NCI-H1694 (cell line): ENCODE measurements at regions not wholly inside any gene's neighbourhood (a gene's known extent, or its start where the extent isn't known, plus 50 kb on each side); places are given as distances from the start of the nearest gene placed in this dataset.

Experiments
- DNase-seq: peaks from one replicate; lab custom pipeline; 2025; lab: John Stamatoyannopoulos, UW

DNA sequence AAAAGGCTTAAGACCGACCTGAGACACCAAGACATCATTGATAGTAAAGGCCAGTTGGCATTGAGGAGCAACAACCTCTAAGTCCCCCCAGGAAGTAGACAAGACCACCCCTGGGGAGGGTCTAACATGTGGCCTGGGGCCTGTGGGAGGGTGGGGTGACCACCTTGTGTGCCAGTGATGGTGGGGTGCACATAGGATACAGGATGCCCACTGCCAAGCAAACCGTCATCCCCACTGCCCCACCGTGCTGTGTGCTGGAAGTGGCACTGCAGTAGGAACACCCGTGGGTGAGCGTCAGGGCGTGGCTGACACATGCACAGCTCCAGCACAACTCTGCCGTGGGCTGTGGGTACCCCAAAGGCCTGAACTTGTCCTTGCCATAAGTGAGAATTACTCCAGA, 84.3 kb upstream of the LGALSL start:
- DNase-seq: no peak

DNA sequence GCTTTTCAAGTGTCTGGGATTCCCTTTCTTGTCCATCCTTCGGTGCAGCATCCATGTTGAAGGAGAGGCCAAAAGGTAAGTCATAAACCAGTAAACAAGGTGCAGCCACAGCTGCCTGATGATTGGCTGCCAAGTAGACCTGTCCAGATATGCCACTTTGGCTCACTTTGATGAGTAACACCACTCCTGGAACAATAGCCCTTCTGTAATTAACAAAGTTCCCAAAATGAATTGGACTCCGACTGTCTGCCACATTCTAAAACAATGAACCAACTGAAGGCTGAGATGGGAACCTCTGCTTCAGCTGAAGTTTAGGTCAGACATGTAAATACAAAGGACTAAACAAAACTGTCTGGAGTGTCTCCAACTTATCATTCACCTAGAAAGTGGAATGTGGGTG, 82.2 kb upstream of the LGALSL start:
- DNase-seq: no peak

DNA sequence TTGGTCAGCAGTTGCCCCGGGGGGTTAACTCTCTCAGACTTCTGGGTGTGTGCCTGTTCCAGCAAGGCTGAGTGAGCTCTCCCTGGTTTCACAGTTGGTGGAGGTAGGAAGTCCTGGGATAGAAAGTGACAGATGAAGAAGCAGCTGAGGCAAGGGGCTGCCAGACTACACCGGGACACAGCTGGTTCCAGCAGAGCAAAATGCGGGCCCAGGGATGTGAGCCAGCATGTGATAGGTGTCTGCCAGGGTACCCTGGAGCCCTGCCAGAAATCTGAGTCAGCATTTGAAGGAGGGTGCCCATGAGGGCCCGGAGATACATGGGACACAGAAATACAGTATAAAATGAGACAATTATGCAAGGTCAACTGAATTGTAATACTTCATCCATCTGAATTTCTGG, 79.3 kb upstream of the LGALSL start:
- DNase-seq: no peak

DNA sequence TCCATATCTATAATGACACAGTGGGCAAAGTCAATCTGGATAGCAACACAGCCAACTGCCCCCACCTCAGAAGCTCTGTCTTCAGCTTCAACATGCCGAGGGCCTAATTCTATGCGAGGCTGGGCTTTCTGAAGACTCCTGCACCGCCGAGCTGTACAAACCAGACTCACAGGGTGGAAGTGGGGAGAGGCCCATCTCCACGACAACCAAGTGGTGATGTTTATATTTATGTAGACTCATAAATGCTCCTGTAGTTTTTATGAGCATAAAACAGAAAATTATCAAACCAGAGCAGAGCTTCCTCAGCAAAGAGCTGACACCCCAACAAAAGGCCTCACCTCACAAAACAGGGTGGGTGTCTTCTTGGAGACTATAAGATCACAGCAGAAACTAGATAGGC, 77.0 kb upstream of the LGALSL start:
- no peak for DNase-seq

DNA sequence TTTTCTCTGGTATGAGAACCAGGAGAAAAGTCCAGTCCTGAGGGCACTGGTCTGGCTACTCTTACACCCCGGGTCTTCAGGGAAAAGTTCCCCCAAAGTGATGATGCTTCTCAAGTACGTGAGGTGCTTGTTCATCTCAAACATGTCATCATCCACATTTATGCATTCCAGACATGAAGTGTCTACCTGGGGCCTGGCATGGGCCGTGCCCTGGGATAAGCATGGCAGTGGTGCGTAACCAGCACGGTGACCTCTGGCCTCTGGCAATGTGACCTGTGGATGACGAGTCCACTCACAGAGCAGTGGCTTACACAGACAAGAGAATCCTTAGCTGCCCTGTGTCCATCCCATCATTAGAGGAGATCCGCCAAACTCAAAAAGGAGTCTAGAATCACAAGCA, 74.8 kb upstream of the LGALSL start:
- DNase-seq: no peak

DNA sequence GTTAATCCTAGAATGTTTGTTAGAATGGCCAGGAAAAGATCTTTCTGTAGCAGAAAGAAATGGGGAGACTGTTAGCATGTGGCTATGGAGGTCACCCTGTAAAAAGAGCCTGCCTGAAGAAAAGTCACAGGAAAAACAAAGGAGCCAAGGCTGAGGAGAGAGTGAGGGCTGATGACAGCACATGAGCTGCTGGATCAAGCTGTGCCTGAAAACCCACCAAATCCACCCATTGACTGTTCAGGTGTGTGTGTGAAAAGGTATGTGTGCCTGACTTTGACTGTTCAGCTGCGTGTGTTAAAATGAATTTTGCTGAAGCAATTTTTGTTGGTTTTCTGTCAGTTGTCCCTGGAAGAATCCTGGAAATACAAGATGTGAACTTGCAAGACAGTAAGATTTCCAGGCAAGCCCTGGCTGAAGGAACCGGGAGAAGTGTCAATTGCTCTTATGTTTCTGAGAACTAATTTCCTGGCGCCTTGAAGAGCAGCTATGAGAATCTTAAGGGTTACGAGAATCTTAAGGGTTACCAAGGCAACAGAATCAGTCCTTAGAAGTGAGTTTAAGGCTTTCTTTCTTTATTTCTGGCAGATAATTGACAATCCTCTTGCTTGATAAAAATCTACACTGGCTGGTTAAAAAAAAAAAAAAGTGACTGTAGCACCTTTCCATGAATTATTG, 73.0 kb upstream of the LGALSL start:
- DNase-seq: no peak

DNA sequence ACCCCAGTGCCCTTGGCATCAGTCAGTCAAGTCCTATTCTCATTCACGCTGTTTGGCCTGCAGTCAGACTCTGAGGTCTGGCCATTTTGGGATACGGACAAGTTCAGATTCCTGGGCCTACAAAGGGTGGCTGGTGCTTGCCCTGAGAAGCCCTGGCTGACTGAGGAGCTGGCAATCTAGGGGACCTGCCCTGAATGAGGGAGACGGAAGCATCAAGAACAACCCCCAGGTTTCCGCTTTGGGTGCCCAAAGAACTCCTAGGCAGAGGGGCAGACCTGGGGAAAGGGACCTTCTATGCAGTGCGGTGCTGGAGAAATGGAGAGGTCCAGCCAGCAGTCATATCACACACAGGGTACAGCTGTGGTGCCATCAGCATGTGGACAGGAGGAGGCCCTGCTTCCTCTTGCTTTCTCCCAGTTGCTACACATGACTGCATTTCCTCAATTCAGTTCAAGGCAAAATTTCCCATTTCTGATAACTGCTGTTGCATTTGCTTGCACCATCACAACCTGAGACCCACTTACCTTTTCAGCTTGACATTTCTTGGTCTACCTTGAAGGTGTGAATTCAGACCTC, 70.9 kb upstream of the LGALSL start:
- DNase-seq: no peak

DNA sequence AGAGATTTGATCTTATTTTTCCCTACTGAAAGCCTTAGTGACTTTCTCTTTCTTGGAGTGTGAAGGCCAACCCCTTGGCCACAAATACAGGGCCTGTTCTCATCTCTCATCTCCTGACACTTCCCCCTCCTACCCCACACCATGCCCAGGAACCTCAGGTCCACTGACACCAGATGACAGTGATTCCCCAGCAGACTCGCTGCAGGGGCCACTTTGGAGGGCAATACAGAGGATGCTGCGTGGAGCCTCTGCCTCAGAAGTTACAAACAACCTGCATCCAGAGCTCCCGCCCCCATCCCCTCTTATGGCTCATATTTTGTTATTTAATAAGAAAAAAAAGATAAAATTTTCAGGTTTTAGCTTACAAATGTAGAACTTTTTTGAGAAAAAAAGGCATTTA, 70.1 kb upstream of the LGALSL start:
- no peak for DNase-seq

DNA sequence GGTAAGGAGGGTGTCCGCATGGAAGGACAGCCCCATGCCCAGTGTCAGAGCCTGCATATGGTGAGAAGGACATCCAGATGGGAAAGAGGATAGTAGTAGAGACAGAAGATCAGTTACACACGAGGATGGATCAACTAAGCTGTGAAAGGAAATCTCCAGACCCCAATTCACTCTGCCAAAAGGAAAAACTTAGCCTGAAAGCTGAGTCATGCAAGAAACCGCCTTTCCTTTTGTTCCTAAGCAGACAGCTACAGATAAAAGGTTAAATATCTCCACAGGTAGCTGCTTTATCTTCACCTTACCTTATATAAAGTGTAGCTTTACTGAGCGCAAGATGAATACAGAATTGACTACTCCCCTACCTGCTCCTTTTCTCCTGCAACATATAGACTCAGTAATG, 67.3 kb upstream of the LGALSL start:
- no peak for DNase-seq

DNA sequence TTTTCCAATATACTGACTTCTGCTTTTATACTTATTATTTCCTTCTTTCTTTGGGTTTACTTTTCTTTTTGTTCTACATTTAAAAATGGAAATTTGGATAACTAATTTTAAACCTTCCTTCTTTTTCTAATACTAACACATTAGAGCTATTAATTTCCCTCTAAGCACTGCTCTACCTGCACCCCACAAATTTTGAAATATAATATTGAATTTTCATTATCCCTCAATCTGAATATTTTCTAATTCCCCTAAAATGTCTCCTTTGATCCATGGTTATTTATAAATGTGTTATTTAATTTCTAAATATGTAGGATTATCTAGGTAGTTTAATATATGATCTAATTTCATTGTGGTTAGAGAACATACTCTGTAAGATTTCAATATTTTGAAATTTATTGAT, 63.4 kb upstream of the LGALSL start:
- DNase-seq: no peak

DNA sequence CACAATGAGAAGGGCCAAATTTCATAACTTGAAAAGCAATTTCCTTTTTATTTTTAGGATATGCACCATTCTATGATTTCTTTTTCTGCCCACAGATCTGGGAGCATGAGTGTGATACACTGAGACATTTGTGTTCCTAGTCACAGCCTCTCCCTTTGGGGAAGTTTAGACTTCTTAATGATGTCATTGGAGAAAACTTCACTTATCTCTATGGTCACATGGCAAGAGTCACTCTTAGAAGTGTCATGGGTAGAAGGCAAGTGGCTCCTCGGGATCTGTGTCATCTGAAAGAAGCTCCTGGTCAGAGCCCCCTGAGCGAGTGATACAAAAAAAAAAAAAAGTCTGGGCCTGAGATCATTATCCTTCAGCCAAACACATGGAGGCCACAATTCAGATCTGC, 62.5 kb upstream of the LGALSL start:
- DNase-seq: no peak

DNA sequence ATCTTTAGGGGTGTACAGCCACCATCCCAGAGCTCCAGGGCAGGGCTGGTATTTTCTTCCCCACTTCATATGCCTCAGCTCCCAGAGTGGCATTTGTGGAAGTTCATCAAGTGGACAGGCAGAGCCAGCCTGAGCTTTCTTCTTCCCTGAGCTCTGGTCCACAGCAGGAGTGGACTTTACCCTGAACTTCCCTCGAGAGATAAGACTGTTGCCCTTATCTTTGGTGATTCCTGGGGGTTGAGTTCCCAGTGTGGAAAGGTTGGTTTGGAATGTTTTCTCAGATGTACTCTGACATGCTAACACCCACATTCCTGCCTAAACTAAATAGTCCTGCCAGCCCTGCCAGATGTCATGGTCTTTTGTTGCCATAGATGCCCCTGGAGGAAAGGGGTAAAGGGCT, 62.0 kb upstream of the LGALSL start:
- DNase-seq: no peak

DNA sequence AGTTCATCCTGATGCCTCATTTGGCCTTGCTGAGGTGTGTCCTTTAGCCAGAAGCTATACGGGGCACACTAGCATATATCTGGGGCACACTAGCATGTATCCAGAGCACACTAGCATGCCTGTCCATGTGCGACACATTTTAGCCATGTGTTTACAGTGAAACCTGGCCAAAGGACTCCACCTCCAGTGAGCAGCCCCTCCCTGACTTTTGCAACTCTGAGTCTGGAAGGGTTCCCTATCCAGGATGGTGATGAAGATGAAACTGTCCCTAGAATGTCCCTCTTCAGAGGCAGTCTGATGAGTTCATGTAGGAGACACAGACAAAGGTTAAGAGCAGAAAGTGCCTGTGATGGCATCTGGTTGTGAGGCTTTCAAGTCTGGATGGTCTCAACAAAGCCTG, 61.4 kb upstream of the LGALSL start:
- no peak for DNase-seq

DNA sequence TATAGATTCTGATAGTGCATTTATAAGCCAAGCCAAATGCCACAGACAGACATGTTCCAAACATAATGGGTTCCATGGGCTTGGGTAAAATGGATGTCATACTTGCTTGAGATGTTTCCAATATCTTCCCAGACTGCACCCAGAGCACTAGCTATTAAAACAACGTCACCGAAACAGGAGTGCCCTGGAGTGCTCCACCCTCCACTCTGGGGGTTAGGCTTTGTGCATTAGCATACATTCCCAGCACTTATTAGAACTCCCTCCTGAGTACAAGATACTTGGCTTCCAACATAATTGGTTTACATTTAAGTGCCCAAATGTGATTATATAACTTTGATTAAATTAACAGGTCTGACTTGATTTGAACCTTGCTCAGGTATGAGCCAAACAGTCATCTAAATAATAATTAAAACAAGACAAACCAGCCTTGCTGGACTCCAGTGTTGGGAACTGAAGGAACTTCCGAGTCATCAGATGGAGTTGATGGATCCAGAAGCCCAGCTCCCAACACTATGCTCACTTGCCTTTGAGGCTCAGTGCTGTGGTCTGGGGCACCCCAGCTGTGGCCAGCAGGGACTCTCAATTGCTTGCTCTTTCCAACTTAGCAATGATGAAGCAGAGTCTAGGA, 60.5 kb upstream of the LGALSL start:
- no peak for DNase-seq

DNA sequence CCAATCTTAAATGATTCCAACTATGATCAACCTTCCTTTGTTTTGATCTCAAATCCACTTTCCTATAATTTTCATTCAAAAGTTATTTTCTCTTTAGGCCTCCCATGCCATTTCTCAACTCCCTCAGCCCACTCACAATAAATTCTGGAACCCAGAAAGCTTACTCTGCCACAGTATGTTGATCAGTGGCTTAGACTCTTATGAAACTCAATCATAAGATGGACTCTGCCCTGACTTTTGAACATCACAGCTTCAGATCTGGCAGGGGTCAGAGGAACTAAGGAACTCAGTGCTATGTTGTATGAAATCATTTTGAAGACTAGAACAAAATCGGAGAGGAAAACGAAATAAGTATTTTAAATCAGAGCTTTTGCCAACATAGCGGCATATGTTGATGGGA, 59.8 kb upstream of the LGALSL start:
- DNase-seq: no peak

DNA sequence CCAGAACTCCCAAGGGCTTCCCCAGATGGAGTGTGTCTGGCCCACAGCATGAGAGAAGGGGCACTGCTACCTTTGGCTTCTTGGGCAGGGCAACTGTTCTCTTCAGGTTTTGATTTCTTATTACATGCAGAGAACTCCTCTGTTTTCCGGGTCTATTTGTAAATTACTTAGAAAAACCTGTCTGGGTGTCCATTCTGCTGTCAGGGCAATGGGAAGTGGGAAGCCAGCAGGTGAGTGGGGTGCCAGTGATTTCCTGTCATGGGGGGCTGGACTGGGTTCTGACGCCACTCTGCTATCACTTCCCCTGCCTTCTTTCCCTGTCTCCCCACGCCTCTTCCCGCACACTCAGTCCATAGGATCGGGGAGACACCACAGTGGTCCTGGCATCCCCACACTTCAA, 58.0 kb upstream of the LGALSL start:
- DNase-seq: no peak

DNA sequence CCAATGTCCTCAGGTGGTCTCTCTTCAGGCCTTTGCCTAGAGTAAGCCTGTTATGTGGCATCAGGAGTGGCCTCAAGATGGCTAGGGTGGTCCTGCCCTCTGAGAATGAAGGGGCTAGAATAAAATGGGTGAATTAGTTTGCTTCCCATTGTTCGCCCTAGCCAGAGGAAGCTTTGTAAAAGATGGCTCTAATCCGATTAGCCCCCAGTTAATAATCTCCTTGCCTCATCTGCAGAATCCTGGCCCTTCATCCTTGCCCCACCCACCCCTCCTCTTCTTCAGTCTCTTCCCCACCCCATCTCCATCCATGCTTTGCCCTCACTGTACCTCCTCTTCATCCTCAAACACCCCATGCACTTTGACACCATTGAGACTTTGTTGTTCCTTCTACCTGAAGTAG, 57.4 kb upstream of the LGALSL start:
- DNase-seq: no peak

DNA sequence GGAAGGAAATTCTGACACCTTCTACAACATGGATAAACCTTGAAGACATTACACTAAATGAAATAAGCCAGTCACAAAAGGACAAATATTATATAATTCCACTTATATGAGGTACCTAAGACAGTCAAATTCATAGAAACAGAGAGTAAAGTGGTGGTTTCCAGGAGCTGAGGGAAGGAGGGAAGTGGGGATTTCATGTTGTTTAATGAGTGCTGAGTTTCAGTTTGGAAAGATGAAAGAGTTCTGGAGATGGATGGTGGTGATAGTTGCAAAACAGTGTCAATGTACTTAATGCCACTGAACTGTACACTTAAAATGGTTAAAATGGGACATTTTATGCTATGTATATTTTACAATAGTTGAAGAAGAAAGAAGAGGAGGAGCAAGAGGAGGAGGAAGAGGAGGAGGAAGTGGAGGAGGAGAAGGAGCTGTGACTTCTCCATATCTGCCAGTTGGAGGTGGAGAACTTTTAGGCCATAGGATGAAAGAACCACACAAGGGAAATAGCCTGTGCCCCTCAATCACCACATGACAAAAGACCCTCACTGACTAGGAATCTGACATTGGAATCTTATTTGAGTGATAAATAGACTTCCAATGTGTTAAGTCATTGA, 55.3 kb upstream of the LGALSL start:
- DNase-seq: no peak

DNA sequence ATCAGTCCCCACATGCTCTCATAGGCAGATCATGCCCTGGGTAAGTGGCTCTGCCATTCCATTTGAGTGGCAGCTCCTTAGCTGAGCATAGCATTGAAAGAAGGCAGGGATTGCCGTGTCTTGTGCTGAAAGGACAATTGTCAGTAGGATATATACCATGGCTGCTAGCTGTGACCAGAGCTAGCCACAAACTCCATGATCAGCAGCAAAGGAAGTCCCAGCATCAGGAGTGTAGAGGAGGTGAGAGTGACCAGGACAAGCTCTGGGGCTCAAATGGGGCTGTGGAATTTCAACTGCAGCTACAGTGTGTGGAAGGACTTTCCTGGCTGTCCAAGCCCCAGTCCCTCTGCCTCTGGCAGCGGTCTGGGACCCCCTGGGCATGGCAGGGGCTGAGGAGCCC, 54.4 kb upstream of the LGALSL start:
- DNase-seq: no peak

DNA sequence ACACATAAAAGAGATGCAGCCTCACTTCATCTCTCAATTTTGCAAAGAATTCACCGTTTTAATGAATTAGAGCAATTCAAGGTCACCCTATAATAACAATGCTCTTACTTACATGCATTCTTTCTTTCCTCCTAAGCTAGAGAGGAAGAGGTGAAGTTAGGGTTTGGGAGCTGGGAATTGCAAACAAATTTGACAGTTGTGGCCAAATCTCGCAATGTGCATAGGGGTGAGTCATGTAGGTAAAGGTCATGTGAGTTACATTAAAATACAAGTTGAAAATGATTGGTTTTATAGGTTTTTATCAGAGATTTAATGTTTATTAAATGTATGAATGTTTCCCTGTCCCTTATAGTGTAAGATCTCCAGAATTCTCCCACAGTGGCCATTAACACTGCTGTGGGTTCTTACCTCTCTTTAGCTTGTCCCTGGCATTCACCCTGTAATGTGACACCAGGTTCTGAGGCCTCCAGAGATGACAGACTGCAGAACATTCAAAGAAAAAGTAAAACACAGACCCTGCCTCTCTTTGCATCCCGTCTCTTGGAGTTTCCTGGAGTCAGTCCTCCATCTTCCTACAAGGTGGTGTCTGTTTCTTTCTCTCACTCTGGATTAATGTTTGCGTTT, 53.7 kb upstream of the LGALSL start:
- no peak for DNase-seq

DNA sequence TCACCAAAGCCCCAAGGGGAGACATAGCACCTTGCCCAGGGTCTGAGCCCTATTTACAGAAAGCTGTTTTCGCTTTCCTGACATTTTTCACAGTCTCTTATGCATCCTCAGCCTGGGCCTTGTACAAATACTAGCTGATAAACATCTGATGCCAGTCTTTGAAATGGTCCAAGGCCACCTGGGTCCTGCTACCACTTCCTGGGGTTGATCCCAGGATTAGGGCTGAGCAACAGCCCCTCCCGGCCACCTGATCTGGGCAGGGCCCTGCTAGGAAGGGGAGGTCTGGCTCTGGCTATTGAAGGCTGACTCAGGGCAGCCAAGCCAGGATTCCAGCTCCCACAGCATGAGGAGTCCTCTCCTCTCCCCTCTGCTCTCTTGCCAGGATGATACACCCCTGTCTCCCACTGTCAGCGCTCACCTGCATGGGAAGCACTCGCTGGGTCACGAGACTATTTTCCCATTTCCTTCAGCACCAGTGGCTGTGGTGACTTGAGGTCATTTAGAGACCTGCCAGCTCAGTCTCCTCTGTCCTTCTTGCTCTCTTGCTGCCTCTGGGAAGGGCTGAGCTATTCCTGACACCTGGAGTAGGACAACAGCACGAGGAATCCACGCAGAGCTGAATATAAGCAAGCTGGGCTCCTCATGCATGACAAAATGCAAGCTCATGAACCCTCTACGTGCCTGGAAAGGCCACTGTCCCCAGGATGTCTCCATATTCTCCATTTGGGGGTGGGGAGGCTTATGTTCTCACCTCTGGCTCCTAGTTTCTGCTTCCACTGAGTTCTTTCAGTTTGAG, 53.0 kb upstream of the LGALSL start:
- no peak for DNase-seq

DNA sequence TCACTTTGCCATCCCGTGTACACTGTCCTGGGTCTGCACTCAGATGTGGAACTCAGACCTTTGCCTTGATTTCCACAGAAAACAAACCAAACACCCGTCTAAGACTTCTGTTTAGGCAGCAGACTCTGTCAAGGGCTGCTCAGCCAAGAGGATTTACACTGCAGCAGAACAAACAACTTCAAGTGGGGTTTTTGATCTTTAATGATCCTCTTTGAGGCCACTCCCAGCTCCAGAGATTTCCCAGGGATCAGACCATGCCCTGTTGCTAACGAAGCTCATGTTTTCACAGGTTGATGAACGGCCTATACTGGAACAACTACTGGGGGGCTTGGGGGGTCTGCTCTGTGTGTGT, 52.5 kb upstream of the LGALSL start:
- no peak for DNase-seq
